ENCODE measurements at regions not wholly inside any gene's neighbourhood (a gene's known extent, or its start where the extent isn't known, plus 50 kb on each side); places are given as distances from the start of the nearest gene placed in this dataset.

DNA sequence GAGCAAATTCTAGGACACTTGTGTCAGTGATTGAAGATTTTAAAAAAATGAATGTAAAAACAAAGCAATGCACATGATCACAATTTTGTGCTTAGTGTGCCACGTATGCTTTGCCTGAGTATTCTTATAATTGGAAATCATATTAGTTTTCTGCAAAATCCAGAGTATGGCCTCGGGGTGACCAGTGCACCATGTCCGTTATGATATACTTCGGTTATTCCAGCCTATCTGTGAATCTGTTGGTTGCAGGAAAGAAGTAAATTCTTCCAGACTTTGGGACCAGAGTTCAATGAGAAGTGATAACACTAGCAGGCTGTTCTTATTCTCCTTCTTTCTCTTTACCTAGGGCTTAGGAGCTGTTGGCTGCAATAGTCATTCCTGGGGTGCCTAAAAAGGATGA lies 152.0 kb upstream of the TMC3 start:
- DNase-seq = no peak
- in situ Hi-C loops (cut with MboI; ENCODE audit: low pct_unique_long_range_greater_than_20kb, low sequenced_read_pairs) = no loop called here

GRCh38 chr15:81524496-81524895 lies 150.5 kb upstream of the TMC3 start:
- DNase-seq = no peak
- in situ Hi-C loops (cut with MboI; ENCODE audit: low pct_unique_long_range_greater_than_20kb, low sequenced_read_pairs) = no loop called here

- in situ Hi-C loops (cut with MboI; ENCODE audit: low pct_unique_long_range_greater_than_20kb, low sequenced_read_pairs) = no loop called here
- DNase-seq = no peak
Observed at GRCh38 chr15:81523867-81524266, 149.9 kb upstream of the TMC3 start.

GRCh38 chr15:81520480-81520879 lies 146.5 kb upstream of the TMC3 start:
- in situ Hi-C loops (cut with MboI; ENCODE audit: low pct_unique_long_range_greater_than_20kb, low sequenced_read_pairs) = no loop called here
- no peak for DNase-seq

- in situ Hi-C loops (cut with MboI; ENCODE audit: low pct_unique_long_range_greater_than_20kb, low sequenced_read_pairs) = no loop called here
- no peak for DNase-seq
Observed at GRCh38 chr15:81516461-81516860, 142.4 kb upstream of the TMC3 start.

DNA sequence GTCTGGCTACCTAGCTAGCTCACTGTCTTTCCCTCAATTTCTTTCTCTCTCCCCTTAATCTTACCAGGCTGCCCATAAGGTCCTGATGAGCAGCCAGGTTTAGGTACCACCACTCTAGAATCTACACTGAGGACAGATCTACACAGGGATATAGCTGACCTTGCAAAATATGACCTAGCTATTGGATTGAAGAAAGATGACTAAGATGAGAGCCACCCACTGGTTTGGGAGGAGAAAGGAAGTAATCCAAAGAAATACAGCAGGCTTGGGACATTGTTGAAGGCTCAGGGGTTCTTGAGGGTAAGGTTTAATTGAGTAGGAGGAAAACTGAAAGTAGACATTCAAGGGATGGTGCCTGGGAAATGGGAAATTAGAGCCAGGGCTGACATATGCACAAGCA lies 142.0 kb upstream of the TMC3 start:
- in situ Hi-C loops (cut with MboI; ENCODE audit: low pct_unique_long_range_greater_than_20kb, low sequenced_read_pairs) = no loop called here
- no peak for DNase-seq

GRCh38 chr15:81514725-81515124 lies 140.7 kb upstream of the TMC3 start:
- in situ Hi-C loops (cut with MboI; ENCODE audit: low pct_unique_long_range_greater_than_20kb, low sequenced_read_pairs) = no loop called here
- no peak for DNase-seq

DNA sequence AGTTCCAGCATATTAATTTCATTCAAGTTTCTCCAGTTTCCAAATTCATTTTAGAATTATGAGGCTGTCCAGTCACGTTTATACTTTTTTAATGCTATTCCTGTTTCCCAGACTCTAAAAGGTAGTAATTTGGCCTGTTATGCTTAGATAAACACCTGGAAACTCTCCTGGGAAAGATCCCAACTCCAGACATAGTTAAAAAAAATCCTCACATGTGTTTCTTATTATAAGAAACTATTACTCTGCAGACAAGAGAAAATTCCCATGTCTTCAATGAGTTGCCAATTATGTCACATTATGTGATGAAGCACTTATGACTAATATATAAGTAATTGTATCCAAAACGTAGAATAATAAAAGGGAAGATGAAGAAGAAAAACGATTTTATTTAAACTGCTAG lies 137.1 kb upstream of the TMC3 start:
- no peak for DNase-seq
- in situ Hi-C loops (cut with MboI; ENCODE audit: low pct_unique_long_range_greater_than_20kb, low sequenced_read_pairs) = no loop called here

- in situ Hi-C loops (cut with MboI; ENCODE audit: low pct_unique_long_range_greater_than_20kb, low sequenced_read_pairs) = no loop called here
- no peak for DNase-seq
Observed at GRCh38 chr15:81507831-81508230, 133.8 kb upstream of the TMC3 start.

DNA sequence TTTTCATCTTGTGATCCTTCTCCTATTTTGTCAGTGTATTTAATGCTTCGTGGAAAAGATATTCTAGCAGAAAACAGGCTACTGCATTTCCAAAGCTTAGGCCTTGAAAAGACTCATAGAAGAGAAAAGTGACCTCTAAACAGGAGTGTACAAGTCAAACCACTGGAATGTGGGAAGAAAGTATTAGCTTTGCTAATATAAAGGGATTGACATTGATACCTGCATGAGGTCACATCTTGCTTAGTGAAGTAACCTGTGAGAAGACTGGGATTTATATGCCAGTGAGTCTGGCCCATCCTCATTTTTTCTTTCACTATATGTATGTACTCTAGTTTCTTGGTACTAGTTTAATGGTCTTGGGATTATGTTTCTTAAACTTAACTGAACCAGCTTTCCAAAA lies 132.9 kb upstream of the TMC3 start:
- in situ Hi-C loops (cut with MboI; ENCODE audit: low pct_unique_long_range_greater_than_20kb, low sequenced_read_pairs) = no loop called here
- DNase-seq = no peak

DNA sequence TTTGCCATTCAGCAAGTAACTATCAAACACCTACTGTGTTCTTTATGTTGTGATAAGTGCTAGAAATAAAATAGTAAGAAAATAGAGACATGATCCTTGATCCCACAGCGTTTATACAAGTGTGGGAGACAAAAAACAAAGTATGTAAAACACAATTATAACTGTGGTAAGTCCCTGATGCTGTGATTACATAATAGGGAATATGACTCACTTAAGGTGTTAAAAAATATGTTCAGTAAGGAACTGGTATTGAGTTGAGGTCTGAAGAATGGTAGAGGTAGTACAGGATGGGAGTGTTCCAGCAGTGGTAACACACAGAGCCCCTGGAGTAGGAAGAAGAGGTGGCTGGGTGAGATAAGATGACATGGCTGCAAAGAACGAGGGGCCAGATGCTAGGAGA lies 132.1 kb upstream of the TMC3 start:
- DNase-seq = no peak
- in situ Hi-C loops (cut with MboI; ENCODE audit: low pct_unique_long_range_greater_than_20kb, low sequenced_read_pairs) = no loop called here

- no peak for DNase-seq
- in situ Hi-C loops (cut with MboI; ENCODE audit: low pct_unique_long_range_greater_than_20kb, low sequenced_read_pairs) = no loop called here
Observed at GRCh38 chr15:81504170-81504905, 130.3 kb upstream of the TMC3 start.

- DNase-seq = no peak
- in situ Hi-C loops (cut with MboI; ENCODE audit: low pct_unique_long_range_greater_than_20kb, low sequenced_read_pairs) = no loop called here
Observed at GRCh38 chr15:81502439-81502838, 128.4 kb upstream of the TMC3 start.

GRCh38 chr15:81500081-81500480 lies 126.1 kb upstream of the TMC3 start:
- DNase-seq = no peak
- in situ Hi-C loops (cut with MboI; ENCODE audit: low pct_unique_long_range_greater_than_20kb, low sequenced_read_pairs) = no loop called here

DNA sequence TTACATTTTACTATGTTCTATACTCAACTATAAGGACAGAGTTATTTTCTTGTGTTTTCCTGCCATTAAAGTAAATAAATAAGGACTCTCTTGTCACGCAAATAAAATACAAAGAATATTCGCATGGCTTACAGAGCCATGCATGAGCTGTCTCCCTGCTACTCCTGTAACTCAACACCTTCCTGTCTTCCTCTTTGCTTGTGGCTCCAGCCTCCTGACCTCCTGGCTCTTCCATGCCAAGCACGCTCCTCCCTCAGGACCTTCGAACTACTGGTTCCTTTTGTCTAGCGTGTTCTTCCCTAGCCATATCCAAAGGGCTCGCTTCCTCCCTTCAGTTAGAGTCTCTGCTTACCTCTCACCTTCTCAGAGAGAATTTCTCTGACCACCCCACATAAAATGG lies 124.3 kb upstream of the TMC3 start:
- in situ Hi-C loops (cut with MboI; ENCODE audit: low pct_unique_long_range_greater_than_20kb, low sequenced_read_pairs) = loop anchor here (25.0 kb wide), 1 partner anchor 589 kb away; no protein-coding TSS in a partner anchor
- DNase-seq = no peak

DNA sequence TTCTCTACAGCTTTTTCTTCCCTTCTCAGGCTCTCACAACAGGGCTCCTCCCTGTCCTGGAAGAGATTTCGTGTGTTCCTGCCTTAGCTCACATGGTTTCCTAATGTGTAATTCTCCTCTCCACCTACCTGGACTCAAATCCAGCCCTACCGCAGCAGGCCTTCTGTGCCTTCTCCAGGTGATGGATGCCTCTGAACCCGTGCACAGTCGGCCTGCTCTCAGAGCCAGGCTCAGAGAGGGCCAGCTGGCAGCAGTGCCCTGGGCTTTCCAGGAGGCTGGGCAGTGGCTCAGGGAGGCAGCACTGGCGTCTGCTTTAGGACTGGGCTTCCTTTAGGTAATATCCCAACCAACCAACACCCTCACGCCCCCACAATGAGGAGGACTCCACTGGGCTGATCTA lies 123.2 kb upstream of the TMC3 start:
- in situ Hi-C loops (cut with MboI; ENCODE audit: low pct_unique_long_range_greater_than_20kb, low sequenced_read_pairs) = loop anchor here (25.0 kb wide), 1 partner anchor 590 kb away; no protein-coding TSS in a partner anchor

GRCh38 chr15:81495780-81496467 lies 121.9 kb upstream of the TMC3 start:
- in situ Hi-C loops (cut with MboI; ENCODE audit: low pct_unique_long_range_greater_than_20kb, low sequenced_read_pairs) = loop anchor here (25.0 kb wide), 1 partner anchor 591 kb away; no protein-coding TSS in a partner anchor

More for the DNA sequence above, 123.2 kb upstream of the TMC3 start:
- DNase-seq = no peak

GRCh38 chr15:81492969-81493645 lies 119.1 kb upstream of the TMC3 start:
- in situ Hi-C loops (cut with MboI; ENCODE audit: low pct_unique_long_range_greater_than_20kb, low sequenced_read_pairs) = loop anchor here (25.0 kb wide), 1 partner anchor 594 kb away; no protein-coding TSS in a partner anchor
- no peak for DNase-seq

More at GRCh38 chr15:81495780-81496467, 121.9 kb upstream of the TMC3 start:
- DNase-seq = no peak

GRCh38 chr15:81492331-81492968 lies 118.4 kb upstream of the TMC3 start:
- no peak for DNase-seq
- in situ Hi-C loops (cut with MboI; ENCODE audit: low pct_unique_long_range_greater_than_20kb, low sequenced_read_pairs) = loop anchor here (25.0 kb wide), 1 partner anchor 595 kb away; no protein-coding TSS in a partner anchor

Measured in KBM-7 (cell line).